Aorta (tissue), 5 donors: ENCODE measurements at regions not wholly inside any gene's neighbourhood (a gene's known extent, or its start where the extent isn't known, plus 50 kb on each side); places are given as distances from the start of the nearest gene placed in this dataset.
"Not testable (repeated sequence)": the region's sequence is repeated elsewhere in the genome, so short reads cannot be mapped to it uniquely, and the experiment has no call there.

Experiments
- ATAC-seq: fragments of 200-7000 bp; cut with Tn5 transposase; one replicate; pipeline ENCODE4 v1.9.1; 2022; ENCODE audit warnings: moderate library complexity; ENCODE audit not compliant: low FRiP score
- DNase-seq, 2 donors: peaks; one replicate each; pipeline ENCODE4 v3.0.0-alpha.2; 2020
- H3K27ac ChIP-seq, 2 donors: one replicate each; pipeline ENCODE4 v1.5.1; 2013; ENCODE audit warnings: low read length in 2 of 2, mild to moderate bottlenecking in 2 of 2, moderate library complexity in 2 of 2, control low read depth in 1 of 2, inconsistent platforms in 1 of 2, low read depth in 1 of 2
- H3K27me3 ChIP-seq, 2 donors: one replicate each; pipeline ENCODE4 v1.6.1; 2013; ENCODE audit warnings: control low read depth in 1 of 2, low read length in 1 of 2, mild to moderate bottlenecking in 1 of 2, moderate library complexity in 1 of 2; ENCODE audit not compliant: insufficient read depth in 2 of 2, control insufficient read depth in 1 of 2
- H3K36me3 ChIP-seq, 2 donors: one replicate each; pipeline ENCODE4 v1.6.1; 2013; ENCODE audit warnings: control low read depth in 1 of 2, low read length in 1 of 2, mild to moderate bottlenecking in 1 of 2; ENCODE audit not compliant: insufficient read depth in 2 of 2, control insufficient read depth in 1 of 2
- H3K4me1 ChIP-seq, 2 donors: one replicate each; pipeline ENCODE4 v1.6.1; 2013; ENCODE audit warnings: low read length in 2 of 2, control low read depth in 1 of 2, mild to moderate bottlenecking in 1 of 2, moderate library complexity in 1 of 2; ENCODE audit not compliant: insufficient read depth in 2 of 2, control insufficient read depth in 1 of 2
- H3K4me3 ChIP-seq, 2 donors: one replicate each; pipeline ENCODE4 v1.5.1; 2013; ENCODE audit warnings: low read length in 2 of 2, control low read depth in 1 of 2, mild to moderate bottlenecking in 1 of 2
- H3K9me3 ChIP-seq: one replicate; pipeline ENCODE4 v1.6.1; 2013; ENCODE audit warnings: mild to moderate bottlenecking, low read length; ENCODE audit not compliant: control insufficient read depth
- WGBS, 2 donors: extraction: QIAGEN DNeasy Blood & Tissue Kit; methylation state at CpG; one replicate each; pipeline ENCODE4 v1.1.7; 2013; 5-methylcytosine and 5-hydroxymethylcytosine counted together
- intact Hi-C, 2 donors: fragments of 100-400 bp; cut with DNase I; formaldehyde crosslinking; loops; one replicate each; pipeline versions ENCODE4 v1.14.2 to v1.15.0; 2022
- donor health status: healthy with polysubstance abuse.
- donor health status: Bipolar disorder and iron deficiency.
- donor health status: DM: no; HTN: no; CAD: no.
- donor health status: DM: no; HTN: no; CAD: no.
- donor health status: DM: yes; HTN: yes; CAD: no.

- 38 to 75% methylated on average over 2 of the region's 2 CpGs for WGBS, 2 donors
- H3K27me3 ChIP-seq, intact Hi-C loops, H3K9me3 ChIP-seq, DNase-seq, H3K4me3 ChIP-seq, ATAC-seq, H3K4me1 ChIP-seq, H3K36me3 ChIP-seq, H3K27ac ChIP-seq: not testable (repeated sequence)
Measured at GRCh38 chrX:77127571-77127970, 319.6 kb upstream of the FGF16 start.

GRCh38 chrX:77143907-77144306, 303.3 kb upstream of the FGF16 start:
- H3K36me3 ChIP-seq, result no peaks in the 10 kb centered on the region
- ATAC-seq, result no peak
- no peak overlapping the region for H3K27ac ChIP-seq
- no peaks in the 10 kb centered on the region for H3K4me1 ChIP-seq
- no peak overlapping the region for H3K4me3 ChIP-seq
- intact Hi-C loops, result no loop called here
- 75 to 85% methylated on average over 7 of the region's 7 CpGs for WGBS, 2 donors
- no peaks in the 10 kb centered on the region for H3K27me3 ChIP-seq
- no peaks in the 10 kb centered on the region for H3K9me3 ChIP-seq
- no peak for DNase-seq

DNA sequence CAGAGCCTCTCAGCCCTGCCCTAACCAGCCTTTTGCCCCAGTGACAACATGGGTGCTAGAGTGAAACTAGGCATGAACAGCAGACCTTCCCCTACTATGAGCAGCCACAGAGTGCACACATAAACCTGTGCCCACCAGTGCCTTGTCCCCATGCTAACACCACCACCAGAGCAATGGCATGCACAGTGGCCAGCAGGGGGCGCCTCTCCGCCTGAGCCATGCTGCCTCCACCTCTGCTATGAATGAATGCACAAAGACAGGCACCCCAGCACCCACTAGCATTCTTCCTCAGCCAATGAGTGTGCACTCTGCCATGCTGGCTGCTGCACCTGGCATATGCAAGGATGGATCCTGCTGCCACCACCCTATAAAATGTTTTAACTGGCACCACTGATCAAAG, 286.9 kb upstream of the FGF16 start:
- peaks cover 1% of the 10 kb centered on the region for H3K9me3 ChIP-seq
- ATAC-seq, result no peak
- 8 to 25% methylated on average over 2 of the region's 2 CpGs for WGBS, 2 donors
- H3K27ac ChIP-seq, result no peak overlapping the region
- H3K4me1 ChIP-seq, result no peaks in the 10 kb centered on the region
- no peak overlapping the region for H3K4me3 ChIP-seq
- DNase-seq, result no peak
- intact Hi-C loops, result no loop called here
- H3K36me3 ChIP-seq, result no peaks in the 10 kb centered on the region
- no peaks in the 10 kb centered on the region for H3K27me3 ChIP-seq

GRCh38 chrX:77162777-77163176, 284.4 kb upstream of the FGF16 start:
- 88 to 91% methylated on average over 1 of the region's 1 CpG for WGBS, 2 donors
- H3K27ac ChIP-seq, result no peak overlapping the region
- H3K4me3 ChIP-seq, result no peak overlapping the region
- no peaks in the 10 kb centered on the region for H3K27me3 ChIP-seq
- H3K9me3 ChIP-seq, result peaks cover 1% of the 10 kb centered on the region
- H3K4me1 ChIP-seq, result no peaks in the 10 kb centered on the region
- no peaks in the 10 kb centered on the region for H3K36me3 ChIP-seq
- ATAC-seq (no peak), DNase-seq (no peak)
- intact Hi-C loops, result no loop called here

DNA sequence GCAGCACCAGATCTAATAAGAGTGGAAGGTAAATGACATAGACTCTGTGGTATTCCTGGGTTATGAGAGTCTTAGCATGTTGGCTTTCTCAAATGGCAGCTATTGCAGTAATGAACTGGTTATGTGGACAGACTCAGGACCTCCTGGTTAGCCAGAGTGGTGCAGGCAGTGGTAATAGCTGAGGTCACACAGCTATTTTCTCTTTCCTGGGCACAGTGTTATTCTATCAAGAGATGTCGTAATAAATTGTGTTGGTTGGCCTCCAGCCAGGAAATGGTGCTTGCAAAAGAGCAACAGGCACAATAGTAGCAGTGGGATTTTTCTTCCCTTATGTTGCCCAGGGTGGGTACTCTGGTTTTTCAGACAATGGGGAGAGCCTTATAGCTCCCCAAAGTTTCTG, 279.2 kb upstream of the FGF16 start:
- DNase-seq (peak in 1 of 2 donors; percentile 60), ATAC-seq (peak; percentile 38)
- Histone ChIP-seq H3K9me3 (no peaks in the 10 kb centered on the region), H3K27me3 (no peaks in the 10 kb centered on the region), H3K4me1 (no peaks in the 10 kb centered on the region), H3K36me3 (no peaks in the 10 kb centered on the region), H3K27ac (no peak overlapping the region), H3K4me3 (no peak overlapping the region)
- intact Hi-C loops, result no loop called here
- 0 to 6% methylated on average over 1 of the region's 1 CpG for WGBS, 2 donors

GRCh38 chrX:77174680-77175519, 272.3 kb upstream of the FGF16 start:
- intact Hi-C loops, result loop anchor here in 1 of 2 donors (5.0 kb wide), 1 partner anchor 148 kb away; no protein-coding TSS in a partner anchor
- Histone ChIP-seq H3K27ac (peak overlapping the region in 1 of 2 donors; percentile 44), H3K27me3 (no peaks in the 10 kb centered on the region), H3K4me1 (no peaks in the 10 kb centered on the region), H3K9me3 (no peaks in the 10 kb centered on the region), H3K36me3 (no peaks in the 10 kb centered on the region), H3K4me3 (no peak overlapping the region)
- ATAC-seq (peak; percentile 68), DNase-seq (no peak)
- WGBS, 2 donors, result 15 to 24% methylated on average over 2 of the region's 2 CpGs

GRCh38 chrX:77200663-77201062, 246.5 kb upstream of the FGF16 start:
- 70 to 88% methylated on average over 4 of the region's 4 CpGs for WGBS, 2 donors
- no peak overlapping the region for H3K4me3 ChIP-seq
- H3K36me3 ChIP-seq, result no peaks in the 10 kb centered on the region
- intact Hi-C loops, result no loop called here
- no peaks in the 10 kb centered on the region for H3K27me3 ChIP-seq
- no peak for ATAC-seq
- no peaks in the 10 kb centered on the region for H3K4me1 ChIP-seq
- no peaks in the 10 kb centered on the region for H3K9me3 ChIP-seq
- no peak overlapping the region for H3K27ac ChIP-seq
- no peak for DNase-seq

GRCh38 chrX:77223046-77223445, 224.1 kb upstream of the FGF16 start:
- WGBS, 2 donors, result 28 to 36% methylated on average over 8 of the region's 8 CpGs
- peak in 1 of 2 donors; percentile 19 for DNase-seq
- Histone ChIP-seq H3K27me3 (no peaks in the 10 kb centered on the region), H3K36me3 (no peaks in the 10 kb centered on the region), H3K4me1 (no peaks in the 10 kb centered on the region), H3K9me3 (no peaks in the 10 kb centered on the region), H3K27ac (no peak overlapping the region), H3K4me3 (no peak overlapping the region)
- intact Hi-C loops, result no loop called here
- ATAC-seq, result no peak

DNA sequence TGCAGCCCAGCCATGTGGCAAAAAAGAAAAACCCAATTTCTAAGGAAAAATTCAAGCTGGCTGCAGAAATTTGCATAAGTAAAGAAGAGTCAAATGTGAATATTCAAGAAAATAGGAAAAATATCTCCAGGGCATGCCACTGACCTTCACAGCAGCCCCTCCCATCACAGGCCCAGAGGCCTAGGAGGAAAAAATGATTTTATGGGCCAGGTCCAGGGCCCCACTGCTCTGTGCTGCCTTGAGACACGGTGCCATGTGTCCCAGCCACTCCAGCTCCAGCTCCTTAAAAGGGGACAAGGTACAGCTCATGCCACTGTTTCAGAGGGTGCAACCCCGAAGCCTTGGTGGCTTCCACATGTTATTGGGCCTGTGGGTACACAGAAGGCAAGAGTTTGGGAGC, 182.7 kb upstream of the FGF16 start:
- DNase-seq (no peak), ATAC-seq (no peak)
- Histone ChIP-seq H3K9me3 (peaks cover 1% of the 10 kb centered on the region), H3K36me3 (no peaks in the 10 kb centered on the region), H3K4me1 (no peaks in the 10 kb centered on the region), H3K4me3 (no peak overlapping the region), H3K27me3 (no peaks in the 10 kb centered on the region), H3K27ac (no peak overlapping the region)
- intact Hi-C loops, result no loop called here
- WGBS, 2 donors, result 45% methylated on average over 2 of the region's 2 CpGs
